Thyroid gland (tissue), 4 donors: ENCODE measurements at regions not wholly inside any gene's neighbourhood (a gene's known extent, or its start where the extent isn't known, plus 50 kb on each side); places are given as distances from the start of the nearest gene placed in this dataset.

Experiments
- DNase-seq, 2 donors: peaks; one replicate each; pipeline ENCODE4 v3.0.0-alpha.2; 2019
- H3K27ac ChIP-seq, 3 donors: fragments of 200-600 bp; sonication (generic); 1 replicate in 2 of 3; 2 replicates in 1 of 3; pipeline ENCODE4 v1.5.1; 2016 to 2019; ENCODE audit warnings: mild to moderate bottlenecking in 1 of 3, moderate library complexity in 1 of 3
- H3K27me3 ChIP-seq: fragments of 200-600 bp; sonication (generic); one replicate; pipeline ENCODE4 v1.5.1; 2019
- H3K36me3 ChIP-seq, 2 donors: fragments of 200-600 bp; sonication (generic); one replicate each; pipeline ENCODE4 v1.5.1; 2016 to 2019
- H3K4me1 ChIP-seq, 2 donors: fragments of 200-600 bp; sonication (generic); one replicate each; pipeline ENCODE4 v1.5.1; 2017 to 2019
- H3K4me3 ChIP-seq, 3 donors: fragments of 200-600 bp; sonication (generic); replicated peaks in 1 of 3; 1 replicate in 2 of 3; 2 replicates in 1 of 3; pipeline ENCODE4 v1.5.1; 2016; ENCODE audit warnings: mild to moderate bottlenecking in 1 of 3
- H3K9me3 ChIP-seq: fragments of 200-600 bp; sonication (generic); one replicate; pipeline ENCODE4 v1.5.1; 2017
- CTCF ChIP-seq, 6 experiments: fragments of 200-600 bp in 3 of 6; fragments of 450-650 bp in 3 of 6; sonication (generic) in 3 of 6; IDR thresholded peaks; one replicate each; pipeline ENCODE4 v1.5.1; 2016 to 2019; ENCODE audit warnings: antibody characterized with exemption in 6 of 6, mild to moderate bottlenecking in 2 of 6, inconsistent platforms in 1 of 6, moderate library complexity in 1 of 6
- POLR2A ChIP-seq, 2 donors: fragments of 450-650 bp; IDR thresholded peaks; one replicate each; pipeline ENCODE4 v1.6.1; 2017; ENCODE audit warnings: antibody characterized with exemption in 2 of 2, mild to moderate bottlenecking in 2 of 2, moderate library complexity in 1 of 2
- WGBS, 2 donors: methylation state at CpG; one replicate each; pipeline ENCODE4 v1.1.5; 2017; 5-methylcytosine and 5-hydroxymethylcytosine counted together
- intact Hi-C: fragments of 100-400 bp; cut with DNase I; formaldehyde crosslinking; loops from one replicate; pipeline ENCODE4 v1.15.1; 2023

GRCh38 chr1:178028841-178029481, 59.1 kb upstream of the SEC16B start:
- WGBS, 2 donors: 66% methylated on average over 7 of the region's 7 CpGs
- H3K27ac ChIP-seq: no peak overlapping the region
- H3K4me3 ChIP-seq: no peak overlapping the region
- intact Hi-C loops: no loop called here
- H3K4me1 ChIP-seq: peaks cover 43 to 57% of the 10 kb centered on the region in 2 donors
- no peak for DNase-seq
- no peaks in the 10 kb centered on the region for H3K36me3 ChIP-seq
- no peak for TF ChIP-seq POLR2A (IDR thresholded peaks at IDR 0.05)
- TF ChIP-seq CTCF (IDR thresholded peaks at IDR 0.05): no peak
- no peaks in the 10 kb centered on the region for H3K9me3 ChIP-seq
- no peaks in the 10 kb centered on the region for H3K27me3 ChIP-seq

DNA sequence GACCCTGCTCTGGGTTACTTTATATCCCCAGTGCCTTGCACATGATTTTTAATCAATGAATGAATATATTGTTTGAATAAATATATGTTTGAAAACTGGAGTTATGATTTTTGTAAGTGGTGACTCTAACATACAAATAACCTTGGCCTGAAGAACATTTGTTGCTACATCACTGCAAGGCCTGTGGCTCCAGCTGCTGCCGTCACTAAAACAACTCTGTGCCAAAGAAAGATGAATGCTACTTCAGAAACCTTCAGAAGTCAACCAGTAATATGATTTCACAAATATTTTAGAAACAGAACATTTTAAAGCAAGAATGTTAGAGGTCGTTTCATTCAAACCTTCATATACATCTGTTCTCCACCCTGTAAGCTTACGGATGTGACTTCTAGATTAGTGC, 60.6 kb upstream of the SEC16B start:
- no peaks in the 10 kb centered on the region for H3K9me3 ChIP-seq
- H3K4me3 ChIP-seq: no peak overlapping the region
- 84 to 88% methylated on average over 3 of the region's 3 CpGs for WGBS, 2 donors
- no peaks in the 10 kb centered on the region for H3K27me3 ChIP-seq
- no peak overlapping the region for H3K27ac ChIP-seq
- DNase-seq: no peak
- no peaks in the 10 kb centered on the region for H3K36me3 ChIP-seq
- intact Hi-C loops: loop anchor here (10.0 kb wide), 1 partner anchor 244 kb away; no protein-coding TSS in a partner anchor
- TF ChIP-seq CTCF (IDR thresholded peaks at IDR 0.05): no peak
- TF ChIP-seq POLR2A (IDR thresholded peaks at IDR 0.05): no peak
- H3K4me1 ChIP-seq: peaks cover 42 to 64% of the 10 kb centered on the region in 2 donors

GRCh38 chr1:178031856-178032320, 62.0 kb upstream of the RASAL2 start:
- Histone ChIP-seq H3K36me3 (no peaks in the 10 kb centered on the region), H3K4me1 (peaks cover 42 to 68% of the 10 kb centered on the region in 2 donors), H3K9me3 (no peaks in the 10 kb centered on the region), H3K4me3 (no peak overlapping the region), H3K27me3 (no peaks in the 10 kb centered on the region), H3K27ac (peak overlapping the region in 2 of 3 donors; percentile 81 to 89)
- TF ChIP-seq CTCF (IDR thresholded peaks at IDR 0.05) (peak; percentile 51 to 87 (median 74)), POLR2A (IDR thresholded peaks at IDR 0.05) (no peak)
- DNase-seq: peak; percentile 95 to 96
- intact Hi-C loops: loop anchor here (10.0 kb wide), 1 partner anchor 243 kb away; no protein-coding TSS in a partner anchor

DNA sequence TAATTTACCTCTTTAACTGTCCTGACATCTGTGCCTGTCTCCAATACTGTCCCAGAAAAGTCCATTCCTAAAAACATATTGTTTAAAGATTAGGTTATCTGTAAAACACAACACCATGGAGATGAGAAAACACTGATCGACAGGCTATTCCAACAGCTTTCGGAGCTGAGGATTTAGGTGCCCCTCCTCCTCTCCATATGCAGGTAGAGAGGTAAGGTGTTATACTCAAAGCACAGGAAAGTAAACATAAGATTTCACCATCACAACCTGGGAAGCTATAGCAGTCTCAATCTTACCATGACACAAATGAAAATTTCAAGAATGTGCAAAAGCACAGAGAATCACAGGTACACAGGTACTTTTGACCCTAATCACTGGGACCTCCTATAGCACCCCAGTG, 60.9 kb upstream of the RASAL2 start:
- Histone ChIP-seq H3K27me3 (no peaks in the 10 kb centered on the region), H3K4me1 (peaks cover 51 to 76% of the 10 kb centered on the region in 2 donors), H3K9me3 (no peaks in the 10 kb centered on the region), H3K27ac (peak overlapping the region in 2 of 3 donors; percentile 81 to 89), H3K36me3 (no peaks in the 10 kb centered on the region), H3K4me3 (no peak overlapping the region)
- no peak for TF ChIP-seq POLR2A (IDR thresholded peaks at IDR 0.05)
- no peak for TF ChIP-seq CTCF (IDR thresholded peaks at IDR 0.05)
- no peak for DNase-seq
- WGBS, 2 donors: 76 to 77% methylated on average over 2 of the region's 2 CpGs
- intact Hi-C loops: loop anchor here (10.0 kb wide), 1 partner anchor 242 kb away; no protein-coding TSS in a partner anchor

DNA sequence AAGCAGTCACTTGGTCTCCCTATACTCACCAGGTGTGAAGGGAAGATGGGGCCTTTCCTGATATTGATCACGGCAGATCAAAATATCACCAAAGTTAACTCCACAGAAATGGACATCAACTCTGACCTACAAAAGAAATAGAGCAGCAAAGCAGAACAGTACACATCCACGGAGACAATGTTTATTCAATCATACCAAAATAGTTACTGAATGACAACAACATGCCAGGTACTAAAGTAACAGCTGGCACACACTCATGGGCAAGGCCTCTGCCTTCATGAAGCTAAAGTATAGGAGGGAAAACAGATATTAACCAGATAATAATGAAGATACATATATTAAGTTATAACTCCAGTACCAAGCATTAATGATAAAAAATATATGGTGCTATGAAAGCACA, 59.2 kb upstream of the RASAL2 start:
- intact Hi-C loops: loop anchor here (10.0 kb wide), 1 partner anchor 240 kb away; no protein-coding TSS in a partner anchor
- peak; percentile 45 to 63 for DNase-seq
- Histone ChIP-seq H3K4me3 (no peak overlapping the region), H3K36me3 (no peaks in the 10 kb centered on the region), H3K27me3 (no peaks in the 10 kb centered on the region), H3K4me1 (peaks cover 55 to 77% of the 10 kb centered on the region in 2 donors), H3K27ac (peak overlapping the region; percentile 66 to 89 (median 81)), H3K9me3 (no peaks in the 10 kb centered on the region)
- 38 to 45% methylated on average over 2 of the region's 2 CpGs for whole genome bisulfite sequencing, 2 donors
- TF ChIP-seq POLR2A (IDR thresholded peaks at IDR 0.05) (no peak), CTCF (IDR thresholded peaks at IDR 0.05) (no peak)
